ENCODE measurements at regions not wholly inside any gene's neighbourhood (a gene's known extent, or its start where the extent isn't known, plus 50 kb on each side); places are given as distances from the start of the nearest gene placed in this dataset.

- no peaks in the 10 kb centered on the region for H3K36me3 ChIP-seq (ENCODE audit: control insufficient read depth in 3 of 3, insufficient read depth in 2 of 3, low read depth in 1 of 3, low read length in 3 of 3)
- no peak overlapping the region for H3K4me3 ChIP-seq (ENCODE audit: low read depth in 1 of 3, low read length in 3 of 3)
- H3K27me3 ChIP-seq (ENCODE audit: control insufficient read depth in 3 of 3, insufficient read depth in 3 of 3, low read length in 3 of 3): no peaks in the 10 kb centered on the region
- H3K27ac ChIP-seq (ENCODE audit: low read depth in 1 of 3, low read length in 2 of 3): no peak overlapping the region
- no peaks in the 10 kb centered on the region for H3K9me3 ChIP-seq (ENCODE audit: control insufficient read depth in 2 of 2, insufficient read depth in 1 of 2, low read depth in 1 of 2, low read length in 1 of 2)
- no peak for DNase-seq
- no peak for FAIRE-seq
- H3K4me1 ChIP-seq (ENCODE audit: control insufficient read depth in 3 of 3, insufficient read depth in 2 of 3, low read depth in 1 of 3, low read length in 2 of 3): no peaks in the 10 kb centered on the region
These were observed 1031.3 kb downstream of the FSCB start for GRCh38 chr14:43475757-43476156.

- Histone ChIP-seq H3K4me1 (ENCODE audit: control insufficient read depth in 3 of 3, insufficient read depth in 2 of 3, low read depth in 1 of 3, low read length in 2 of 3) (no peaks in the 10 kb centered on the region), H3K27me3 (ENCODE audit: control insufficient read depth in 3 of 3, insufficient read depth in 3 of 3, low read length in 3 of 3) (no peaks in the 10 kb centered on the region), H3K9me3 (ENCODE audit: control insufficient read depth in 2 of 2, insufficient read depth in 1 of 2, low read depth in 1 of 2, low read length in 1 of 2) (no peaks in the 10 kb centered on the region), H3K4me3 (ENCODE audit: low read depth in 1 of 3, low read length in 3 of 3) (no peak overlapping the region), H3K36me3 (ENCODE audit: control insufficient read depth in 3 of 3, insufficient read depth in 2 of 3, low read depth in 1 of 3, low read length in 3 of 3) (no peaks in the 10 kb centered on the region), H3K27ac (ENCODE audit: low read depth in 1 of 3, low read length in 2 of 3) (no peak overlapping the region)
- FAIRE-seq: no peak
- 71 to 87% (median 73%) methylated on average over 1 of the region's 1 CpG for WGBS, 3 donors
- DNase-seq: no peak
These were observed 1035.5 kb downstream of the FSCB start for GRCh38 chr14:43471595-43471994.

- no peak for FAIRE-seq
- Histone ChIP-seq H3K27me3 (ENCODE audit: control insufficient read depth in 3 of 3, insufficient read depth in 3 of 3, low read length in 3 of 3) (no peaks in the 10 kb centered on the region), H3K4me1 (ENCODE audit: control insufficient read depth in 3 of 3, insufficient read depth in 2 of 3, low read depth in 1 of 3, low read length in 2 of 3) (no peaks in the 10 kb centered on the region), H3K36me3 (ENCODE audit: control insufficient read depth in 3 of 3, insufficient read depth in 2 of 3, low read depth in 1 of 3, low read length in 3 of 3) (no peaks in the 10 kb centered on the region), H3K27ac (ENCODE audit: low read depth in 1 of 3, low read length in 2 of 3) (no peak overlapping the region), H3K9me3 (ENCODE audit: control insufficient read depth in 2 of 2, insufficient read depth in 1 of 2, low read depth in 1 of 2, low read length in 1 of 2) (no peaks in the 10 kb centered on the region), H3K4me3 (ENCODE audit: low read depth in 1 of 3, low read length in 3 of 3) (no peak overlapping the region)
- DNase-seq: no peak
- 82 to 86% (median 85%) methylated on average over 1 of the region's 1 CpG for whole genome bisulfite sequencing, 3 donors
These were observed 1042.1 kb downstream of the FSCB start for GRCh38 chr14:43464968-43465367.

GRCh38 chr14:43449291-43449690, 1057.8 kb downstream of the FSCB start:
- Histone ChIP-seq H3K4me1 (ENCODE audit: control insufficient read depth in 3 of 3, insufficient read depth in 2 of 3, low read depth in 1 of 3, low read length in 2 of 3) (no peaks in the 10 kb centered on the region), H3K27ac (ENCODE audit: low read depth in 1 of 3, low read length in 2 of 3) (no peak overlapping the region), H3K36me3 (ENCODE audit: control insufficient read depth in 3 of 3, insufficient read depth in 2 of 3, low read depth in 1 of 3, low read length in 3 of 3) (no peaks in the 10 kb centered on the region), H3K27me3 (ENCODE audit: control insufficient read depth in 3 of 3, insufficient read depth in 3 of 3, low read length in 3 of 3) (no peaks in the 10 kb centered on the region), H3K9me3 (ENCODE audit: control insufficient read depth in 2 of 2, insufficient read depth in 1 of 2, low read depth in 1 of 2, low read length in 1 of 2) (no peaks in the 10 kb centered on the region), H3K4me3 (ENCODE audit: low read depth in 1 of 3, low read length in 3 of 3) (no peak overlapping the region)
- FAIRE-seq (no peak), DNase-seq (no peak)
- 39 to 63% (median 56%) methylated on average over 5 of the region's 5 CpGs for WGBS, 3 donors

DNA sequence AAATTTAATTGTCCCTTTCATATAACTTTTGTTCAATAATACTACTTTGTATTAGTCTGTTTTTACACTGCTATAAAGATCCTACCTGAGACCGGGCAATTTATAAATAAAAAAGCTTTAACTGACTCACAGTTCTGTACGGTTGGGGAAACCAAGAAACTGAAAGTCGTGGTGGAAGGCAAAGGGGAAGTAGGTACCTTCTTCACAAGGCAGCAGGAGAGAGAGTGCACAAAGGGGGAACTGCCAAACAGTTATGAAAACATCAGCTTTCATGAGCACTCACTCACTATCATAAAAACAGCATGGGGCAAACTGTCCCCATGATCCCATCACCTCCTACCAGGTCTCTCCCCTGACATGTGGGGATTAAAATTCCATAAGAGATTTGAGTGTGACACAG, 1069.0 kb downstream of the FSCB start:
- Histone ChIP-seq H3K36me3 (ENCODE audit: control insufficient read depth in 3 of 3, insufficient read depth in 2 of 3, low read depth in 1 of 3, low read length in 3 of 3) (no peaks in the 10 kb centered on the region), H3K4me1 (ENCODE audit: control insufficient read depth in 3 of 3, insufficient read depth in 2 of 3, low read depth in 1 of 3, low read length in 2 of 3) (no peaks in the 10 kb centered on the region), H3K27me3 (ENCODE audit: control insufficient read depth in 3 of 3, insufficient read depth in 3 of 3, low read length in 3 of 3) (no peaks in the 10 kb centered on the region), H3K4me3 (ENCODE audit: low read depth in 1 of 3, low read length in 3 of 3) (no peak overlapping the region), H3K27ac (ENCODE audit: low read depth in 1 of 3, low read length in 2 of 3) (no peak overlapping the region), H3K9me3 (ENCODE audit: control insufficient read depth in 2 of 2, insufficient read depth in 1 of 2, low read depth in 1 of 2, low read length in 1 of 2) (no peaks in the 10 kb centered on the region)
- no peak for DNase-seq
- no peak for FAIRE-seq
- 58 to 62% (median 58%) methylated on average over 3 of the region's 3 CpGs for WGBS, 3 donors

DNA sequence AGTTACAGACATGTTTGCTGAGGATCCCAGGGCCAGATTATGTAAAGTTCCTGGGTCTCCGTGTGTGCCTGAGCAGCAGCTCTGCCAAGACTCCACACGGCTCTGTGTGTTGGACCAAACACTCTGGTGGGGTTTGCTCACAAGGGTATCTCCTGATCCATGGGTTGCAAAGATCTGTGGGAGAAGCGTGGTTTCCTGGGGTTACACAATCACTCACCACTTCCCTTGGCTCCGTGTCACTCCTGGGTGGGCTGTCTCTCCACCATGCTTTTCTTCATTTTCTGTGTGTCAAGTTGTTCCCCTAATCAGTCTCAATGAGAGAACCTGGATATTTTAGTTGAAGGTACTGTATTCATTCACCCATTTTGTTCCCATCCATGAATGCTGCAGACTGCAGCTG, 1088.8 kb downstream of the FSCB start:
- DNase-seq: no peak
- Histone ChIP-seq H3K27ac (ENCODE audit: low read depth in 1 of 3, low read length in 2 of 3) (no peak overlapping the region), H3K36me3 (ENCODE audit: control insufficient read depth in 3 of 3, insufficient read depth in 2 of 3, low read depth in 1 of 3, low read length in 3 of 3) (no peaks in the 10 kb centered on the region), H3K9me3 (ENCODE audit: control insufficient read depth in 2 of 2, insufficient read depth in 1 of 2, low read depth in 1 of 2, low read length in 1 of 2) (peaks cover 2 to 4% of the 10 kb centered on the region in 2 donors), H3K4me1 (ENCODE audit: control insufficient read depth in 3 of 3, insufficient read depth in 2 of 3, low read depth in 1 of 3, low read length in 2 of 3) (no peaks in the 10 kb centered on the region), H3K27me3 (ENCODE audit: control insufficient read depth in 3 of 3, insufficient read depth in 3 of 3, low read length in 3 of 3) (no peaks in the 10 kb centered on the region), H3K4me3 (ENCODE audit: low read depth in 1 of 3, low read length in 3 of 3) (no peak overlapping the region)
- WGBS, 3 donors: 72 to 84% (median 75%) methylated on average over 4 of the region's 4 CpGs
- no peak for FAIRE-seq

- Histone ChIP-seq H3K27me3 (ENCODE audit: control insufficient read depth in 3 of 3, insufficient read depth in 3 of 3, low read length in 3 of 3) (no peaks in the 10 kb centered on the region), H3K4me1 (ENCODE audit: control insufficient read depth in 3 of 3, insufficient read depth in 2 of 3, low read depth in 1 of 3, low read length in 2 of 3) (no peaks in the 10 kb centered on the region), H3K9me3 (ENCODE audit: control insufficient read depth in 2 of 2, insufficient read depth in 1 of 2, low read depth in 1 of 2, low read length in 1 of 2) (peaks cover 0 to 2% of the 10 kb centered on the region in 2 donors), H3K4me3 (ENCODE audit: low read depth in 1 of 3, low read length in 3 of 3) (no peak overlapping the region), H3K36me3 (ENCODE audit: control insufficient read depth in 3 of 3, insufficient read depth in 2 of 3, low read depth in 1 of 3, low read length in 3 of 3) (no peaks in the 10 kb centered on the region), H3K27ac (ENCODE audit: low read depth in 1 of 3, low read length in 2 of 3) (no peak overlapping the region)
- DNase-seq (no peak), FAIRE-seq (no peak)
- WGBS, 3 donors: 51 to 66% (median 60%) methylated on average over 2 of the region's 2 CpGs
These were observed 1094.0 kb downstream of the FSCB start for GRCh38 chr14:43413084-43413483.

DNA sequence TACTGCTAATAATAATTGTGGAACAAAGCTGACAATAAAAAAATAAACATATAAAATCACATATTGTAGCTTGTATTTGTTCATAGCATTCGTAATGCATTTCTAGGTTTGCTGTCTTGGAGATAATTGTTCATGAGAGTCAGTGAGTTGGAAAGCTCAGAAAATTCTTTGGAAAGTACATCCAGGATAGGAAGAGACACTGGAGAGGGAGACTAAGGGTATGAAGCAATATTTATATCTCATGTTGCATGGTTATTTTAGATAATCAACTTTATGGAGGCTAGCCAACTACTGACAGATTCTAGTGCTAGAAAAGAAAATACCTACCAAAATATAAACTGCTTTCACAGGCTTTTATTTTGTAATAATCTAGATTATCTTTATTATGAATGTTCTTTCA, 1095.2 kb downstream of the FSCB start:
- no peaks in the 10 kb centered on the region for H3K4me1 ChIP-seq (ENCODE audit: control insufficient read depth in 3 of 3, insufficient read depth in 2 of 3, low read depth in 1 of 3, low read length in 2 of 3)
- no peak for DNase-seq
- no peak overlapping the region for H3K4me3 ChIP-seq (ENCODE audit: low read depth in 1 of 3, low read length in 3 of 3)
- H3K27ac ChIP-seq (ENCODE audit: low read depth in 1 of 3, low read length in 2 of 3): no peak overlapping the region
- no peak for FAIRE-seq
- WGBS, 3 donors: 60 to 79% (median 76%) methylated on average over 1 of the region's 1 CpG
- H3K36me3 ChIP-seq (ENCODE audit: control insufficient read depth in 3 of 3, insufficient read depth in 2 of 3, low read depth in 1 of 3, low read length in 3 of 3): no peaks in the 10 kb centered on the region
- no peaks in the 10 kb centered on the region for H3K27me3 ChIP-seq (ENCODE audit: control insufficient read depth in 3 of 3, insufficient read depth in 3 of 3, low read length in 3 of 3)
- H3K9me3 ChIP-seq (ENCODE audit: control insufficient read depth in 2 of 2, insufficient read depth in 1 of 2, low read depth in 1 of 2, low read length in 1 of 2): no peaks in the 10 kb centered on the region

DNA sequence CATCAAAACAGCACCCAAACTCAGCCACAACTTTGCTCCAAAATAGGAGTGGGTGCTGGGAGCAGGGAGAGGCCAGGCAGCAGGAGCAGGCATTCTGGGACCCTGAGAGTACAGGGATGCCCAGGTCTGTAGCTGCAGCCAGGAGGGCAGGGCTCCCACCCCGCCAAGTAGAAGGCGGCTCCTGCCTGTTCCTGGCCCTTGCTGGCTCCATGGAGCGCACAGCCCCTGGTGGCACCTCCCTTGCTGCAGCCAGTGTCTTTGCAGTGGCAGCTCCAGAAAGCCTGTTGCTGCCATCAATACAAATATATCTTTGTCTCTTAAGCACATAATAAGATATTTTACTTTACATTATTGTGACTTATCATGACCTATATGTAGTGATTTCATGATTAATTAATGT, 1096.5 kb downstream of the FSCB start:
- H3K4me3 ChIP-seq (ENCODE audit: low read depth in 1 of 3, low read length in 3 of 3): no peak overlapping the region
- H3K27me3 ChIP-seq (ENCODE audit: control insufficient read depth in 3 of 3, insufficient read depth in 3 of 3, low read length in 3 of 3): no peaks in the 10 kb centered on the region
- H3K36me3 ChIP-seq (ENCODE audit: control insufficient read depth in 3 of 3, insufficient read depth in 2 of 3, low read depth in 1 of 3, low read length in 3 of 3): no peaks in the 10 kb centered on the region
- H3K4me1 ChIP-seq (ENCODE audit: control insufficient read depth in 3 of 3, insufficient read depth in 2 of 3, low read depth in 1 of 3, low read length in 2 of 3): no peaks in the 10 kb centered on the region
- no peak for FAIRE-seq
- DNase-seq: no peak
- WGBS, 3 donors: 66 to 95% (median 66%) methylated on average over 3 of the region's 3 CpGs
- no peaks in the 10 kb centered on the region for H3K9me3 ChIP-seq (ENCODE audit: control insufficient read depth in 2 of 2, insufficient read depth in 1 of 2, low read depth in 1 of 2, low read length in 1 of 2)
- no peak overlapping the region for H3K27ac ChIP-seq (ENCODE audit: low read depth in 1 of 3, low read length in 2 of 3)

Measured in small intestine (tissue), 7 donors.